Right lobe of liver (tissue), 6 donors: ENCODE measurements at regions not wholly inside any gene's neighbourhood (a gene's known extent, or its start where the extent isn't known, plus 50 kb on each side); places are given as distances from the start of the nearest gene placed in this dataset.
"Not testable (repeated sequence)": the region's sequence is repeated elsewhere in the genome, so short reads cannot be mapped to it uniquely, and the experiment has no call there.

Source experiments
- ATAC-seq, 4 donors: fragments of 200-7000 bp; cut with Tn5 transposase; one replicate each; pipeline ENCODE4 v1.9.1; 2020; ENCODE audit warnings: mild to moderate bottlenecking in 4 of 4, moderate library complexity in 4 of 4
- DNase-seq, 3 donors: peaks; one replicate each; pipeline ENCODE4 v3.0.0-alpha.2; 2020
- H3K27ac ChIP-seq, 3 donors: fragments of 200-600 bp; one replicate each; pipeline ENCODE4 v1.8.0; 2022
- H3K27me3 ChIP-seq, 2 donors: fragments of 200-600 bp; one replicate each; pipeline ENCODE4 v1.8.0; 2022
- H3K36me3 ChIP-seq, 4 donors: fragments of 200-600 bp; sonication (generic) in 1 of 4; one replicate each; pipeline versions ENCODE4 v1.5.1 to v1.8.0; 2017 to 2022; ENCODE audit warnings: control low read depth in 1 of 4
- H3K4me1 ChIP-seq, 4 donors: fragments of 200-600 bp; sonication (generic) in 1 of 4; one replicate each; pipeline versions ENCODE4 v1.5.1 to v1.8.0; 2017 to 2022; ENCODE audit warnings: control low read depth in 1 of 4
- H3K4me3 ChIP-seq, 3 donors: fragments of 200-600 bp; one replicate each; pipeline ENCODE4 v1.8.0; 2022
- H3K9me3 ChIP-seq, 4 donors: fragments of 200-600 bp; sonication (generic) in 1 of 4; one replicate each; pipeline versions ENCODE4 v1.5.1 to v1.8.0; 2017 to 2022; ENCODE audit warnings: control low read depth in 1 of 4
- POLR2A ChIP-seq: fragments of 450-650 bp; IDR thresholded peaks from one replicate; pipeline ENCODE4 v1.6.1; 2017; ENCODE audit warnings: antibody characterized with exemption, mild to moderate bottlenecking
- WGBS: methylation state at CpG from one replicate; pipeline ENCODE4 v1.1.6; 2018; ENCODE audit warnings: low coverage, low lambda C conversion rate; ENCODE audit not compliant: insufficient coverage; ENCODE audit errors: missing lambda C conversion rate; 5-methylcytosine and 5-hydroxymethylcytosine counted together
- intact Hi-C, 2 donors: fragments of 100-400 bp; cut with DNase I; formaldehyde crosslinking; loops; one replicate each; pipeline versions ENCODE4 v1.11.2 to v1.14.1; 2022
- TF ChIP-seq, protein P1 (sequence below), 4 donors: fragments of 200-600 bp in 3 of 4; fragments of 450-650 bp in 1 of 4; IDR thresholded peaks; one replicate each; pipeline versions ENCODE4 v1.5.1 to v1.8.0; 2016 to 2022; ENCODE audit warnings: antibody characterized with exemption in 4 of 4, mild to moderate bottlenecking in 2 of 4
- donor health status: DM: no; HTN: yes; CAD: no.
- donor health status: DM: no; HTN: no; CAD: no.
- donor health status: DM: no; HTN: no; CAD: no.
- donor health status: DM: no; HTN: yes; CAD: no.
- donor health status: DM: no; HTN: yes; CAD: no.

DNA sequence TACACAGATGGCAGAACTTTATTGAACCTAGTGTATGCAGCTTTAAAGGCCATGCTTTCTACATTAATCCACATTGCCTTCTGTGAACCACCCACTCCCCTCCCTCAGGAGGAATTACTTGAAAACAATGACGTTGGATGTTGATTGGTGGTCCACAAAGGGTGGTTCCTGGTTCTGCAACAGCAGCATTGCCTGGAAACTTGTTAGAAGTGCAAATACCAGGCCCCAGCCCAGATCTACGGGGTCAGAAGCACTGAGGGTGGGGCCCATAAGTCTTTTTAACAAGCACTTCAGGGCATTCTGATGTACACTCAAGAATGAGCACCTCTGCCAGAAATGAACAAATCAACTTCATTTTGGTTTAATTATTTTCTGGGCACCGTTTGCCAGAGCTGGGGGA, 91.0 kb downstream of the ISX start:
- H3K4me1 ChIP-seq, result no peaks in the 10 kb centered on the region
- TF ChIP-seq, protein P1, sequence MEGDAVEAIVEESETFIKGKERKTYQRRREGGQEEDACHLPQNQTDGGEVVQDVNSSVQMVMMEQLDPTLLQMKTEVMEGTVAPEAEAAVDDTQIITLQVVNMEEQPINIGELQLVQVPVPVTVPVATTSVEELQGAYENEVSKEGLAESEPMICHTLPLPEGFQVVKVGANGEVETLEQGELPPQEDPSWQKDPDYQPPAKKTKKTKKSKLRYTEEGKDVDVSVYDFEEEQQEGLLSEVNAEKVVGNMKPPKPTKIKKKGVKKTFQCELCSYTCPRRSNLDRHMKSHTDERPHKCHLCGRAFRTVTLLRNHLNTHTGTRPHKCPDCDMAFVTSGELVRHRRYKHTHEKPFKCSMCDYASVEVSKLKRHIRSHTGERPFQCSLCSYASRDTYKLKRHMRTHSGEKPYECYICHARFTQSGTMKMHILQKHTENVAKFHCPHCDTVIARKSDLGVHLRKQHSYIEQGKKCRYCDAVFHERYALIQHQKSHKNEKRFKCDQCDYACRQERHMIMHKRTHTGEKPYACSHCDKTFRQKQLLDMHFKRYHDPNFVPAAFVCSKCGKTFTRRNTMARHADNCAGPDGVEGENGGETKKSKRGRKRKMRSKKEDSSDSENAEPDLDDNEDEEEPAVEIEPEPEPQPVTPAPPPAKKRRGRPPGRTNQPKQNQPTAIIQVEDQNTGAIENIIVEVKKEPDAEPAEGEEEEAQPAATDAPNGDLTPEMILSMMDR (IDR thresholded peaks at IDR 0.05), result no peak
- no peak for TF ChIP-seq POLR2A
- no peaks in the 10 kb centered on the region for H3K9me3 ChIP-seq
- DNase-seq, result no peak
- no peak for ATAC-seq
- H3K36me3 ChIP-seq, result no peaks in the 10 kb centered on the region
- H3K27ac ChIP-seq, result no peak overlapping the region
- H3K4me3 ChIP-seq, result no peak overlapping the region
- intact Hi-C loops, result no loop called here
- no peaks in the 10 kb centered on the region for H3K27me3 ChIP-seq
- 27% methylated on average over 3 of the region's 3 CpGs for WGBS

DNA sequence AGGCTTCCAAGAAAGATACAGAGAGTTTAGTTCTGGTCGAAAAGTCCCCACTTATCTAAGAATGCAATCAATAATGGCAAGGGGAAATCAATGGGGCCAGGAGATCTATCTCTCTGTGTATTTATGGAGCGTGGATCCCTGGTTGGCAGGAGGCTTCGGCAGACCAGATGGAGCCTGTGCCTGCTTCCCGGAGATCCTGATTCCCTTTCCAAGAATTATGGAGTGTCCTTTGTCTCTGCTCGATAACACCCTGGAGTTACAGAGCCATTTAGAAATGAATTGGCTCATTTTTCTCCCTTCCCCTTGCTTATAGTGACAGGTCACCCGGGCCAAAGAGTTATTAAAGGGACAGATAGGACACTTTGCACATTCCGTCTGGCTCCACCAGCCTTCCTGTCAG, 92.4 kb downstream of the ISX start:
- Histone ChIP-seq H3K27ac (no peak overlapping the region), H3K4me3 (no peak overlapping the region), H3K4me1 (no peaks in the 10 kb centered on the region), H3K36me3 (no peaks in the 10 kb centered on the region), H3K9me3 (no peaks in the 10 kb centered on the region), H3K27me3 (no peaks in the 10 kb centered on the region)
- ATAC-seq (peak in 1 of 4 donors; percentile 27), DNase-seq (no peak)
- intact Hi-C loops, result no loop called here
- TF ChIP-seq, protein P1 (IDR thresholded peaks at IDR 0.05), result no peak
- no peak for TF ChIP-seq POLR2A
- WGBS, result 16% methylated on average over 7 of the region's 7 CpGs

DNA sequence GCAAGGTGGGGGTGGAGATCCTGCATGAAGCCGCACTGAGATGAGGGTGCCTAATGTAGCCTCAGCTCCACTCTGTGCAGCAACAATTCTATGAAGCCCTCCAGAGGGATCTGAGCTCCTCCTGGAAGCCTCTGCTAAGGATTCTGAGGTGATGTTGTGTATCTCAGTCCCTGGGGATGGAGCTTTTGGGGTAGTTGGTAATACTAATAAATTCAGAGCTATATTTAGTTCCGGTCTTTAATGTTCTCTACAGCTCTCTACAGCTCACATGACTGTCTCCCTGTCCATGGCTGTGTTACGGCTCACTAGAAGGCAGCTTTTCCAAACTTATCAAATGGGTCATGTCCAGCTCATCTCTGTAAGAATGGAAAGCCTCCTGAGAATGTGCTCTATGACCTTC, 93.4 kb downstream of the ISX start:
- Histone ChIP-seq H3K9me3 (no peaks in the 10 kb centered on the region), H3K27ac (no peak overlapping the region), H3K36me3 (no peaks in the 10 kb centered on the region), H3K4me1 (no peaks in the 10 kb centered on the region), H3K27me3 (no peaks in the 10 kb centered on the region), H3K4me3 (no peak overlapping the region)
- no peak for DNase-seq
- WGBS, result 63% methylated on average over 1 of the region's 3 CpGs
- TF ChIP-seq, protein P1 (IDR thresholded peaks at IDR 0.05), result no peak
- TF ChIP-seq POLR2A, result no peak
- ATAC-seq, result no peak
- intact Hi-C loops, result no loop called here

DNA sequence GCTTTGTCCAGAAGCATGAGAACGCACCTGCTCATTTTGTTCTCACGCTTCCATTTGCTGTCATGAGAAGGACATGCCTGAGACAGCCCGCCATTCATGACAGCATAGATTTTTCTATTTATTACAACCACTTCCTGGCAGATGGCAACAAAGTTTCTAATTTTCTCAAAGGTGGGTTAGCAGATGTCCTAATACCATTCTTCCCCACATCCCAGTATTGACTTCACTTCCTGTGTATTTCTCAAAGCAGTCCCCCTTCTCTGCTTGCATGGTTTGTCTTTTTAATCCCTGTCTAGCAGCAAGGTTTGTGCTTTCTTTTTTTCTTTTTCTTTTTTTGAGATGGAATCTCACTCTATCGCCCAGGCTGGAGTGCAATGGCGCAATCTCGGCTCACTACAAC, 94.3 kb downstream of the ISX start:
- Histone ChIP-seq H3K36me3 (no peaks in the 10 kb centered on the region), H3K27me3 (no peaks in the 10 kb centered on the region), H3K4me1 (no peaks in the 10 kb centered on the region), H3K27ac (no peak overlapping the region), H3K4me3 (no peak overlapping the region), H3K9me3 (no peaks in the 10 kb centered on the region)
- intact Hi-C loops, result no loop called here
- DNase-seq (no peak), ATAC-seq (no peak)
- TF ChIP-seq POLR2A, result no peak
- TF ChIP-seq, protein P1 (IDR thresholded peaks at IDR 0.05), result no peak
- WGBS, result 87% methylated on average over 6 of the region's 6 CpGs

DNA sequence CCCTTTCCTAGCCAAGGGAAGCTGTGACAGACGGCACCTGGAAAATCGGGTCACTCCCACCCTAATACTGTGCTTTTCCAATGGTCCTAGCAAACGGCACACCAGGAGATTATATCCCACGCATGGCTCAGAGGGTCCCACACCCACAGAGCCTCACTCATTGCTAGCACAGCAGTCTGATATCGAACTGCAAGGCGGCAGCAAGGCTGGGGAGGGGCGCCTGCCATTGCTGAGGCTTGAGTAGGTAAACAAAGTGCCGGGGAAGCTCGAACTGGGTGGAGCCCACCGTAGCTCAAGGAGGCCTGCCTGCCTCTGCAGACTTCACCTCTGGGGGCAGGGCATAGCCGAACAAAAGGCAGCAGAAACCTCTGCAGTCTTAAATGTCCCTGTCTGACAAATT, 91.4 kb upstream of the HMGXB4 start:
- H3K27ac ChIP-seq, H3K4me1 ChIP-seq, DNase-seq, H3K27me3 ChIP-seq, intact Hi-C loops, H3K9me3 ChIP-seq, ATAC-seq, H3K4me3 ChIP-seq, H3K36me3 ChIP-seq: not testable (repeated sequence)
- WGBS, result no CpG with 5 or more reads among the region's 11 CpGs
